NCI-H2107 treated with DMSO at 0.1 percent for 48 hours (cell line): ENCODE measurements at regions not wholly inside any gene's neighbourhood (a gene's known extent, or its start where the extent isn't known, plus 50 kb on each side); places are given as distances from the start of the nearest gene placed in this dataset.

Source experiments
- DNase-seq: peaks from one replicate; lab custom pipeline; 2025; ENCODE audit not compliant: unreplicated experiment; lab: John Stamatoyannopoulos, UW

DNA sequence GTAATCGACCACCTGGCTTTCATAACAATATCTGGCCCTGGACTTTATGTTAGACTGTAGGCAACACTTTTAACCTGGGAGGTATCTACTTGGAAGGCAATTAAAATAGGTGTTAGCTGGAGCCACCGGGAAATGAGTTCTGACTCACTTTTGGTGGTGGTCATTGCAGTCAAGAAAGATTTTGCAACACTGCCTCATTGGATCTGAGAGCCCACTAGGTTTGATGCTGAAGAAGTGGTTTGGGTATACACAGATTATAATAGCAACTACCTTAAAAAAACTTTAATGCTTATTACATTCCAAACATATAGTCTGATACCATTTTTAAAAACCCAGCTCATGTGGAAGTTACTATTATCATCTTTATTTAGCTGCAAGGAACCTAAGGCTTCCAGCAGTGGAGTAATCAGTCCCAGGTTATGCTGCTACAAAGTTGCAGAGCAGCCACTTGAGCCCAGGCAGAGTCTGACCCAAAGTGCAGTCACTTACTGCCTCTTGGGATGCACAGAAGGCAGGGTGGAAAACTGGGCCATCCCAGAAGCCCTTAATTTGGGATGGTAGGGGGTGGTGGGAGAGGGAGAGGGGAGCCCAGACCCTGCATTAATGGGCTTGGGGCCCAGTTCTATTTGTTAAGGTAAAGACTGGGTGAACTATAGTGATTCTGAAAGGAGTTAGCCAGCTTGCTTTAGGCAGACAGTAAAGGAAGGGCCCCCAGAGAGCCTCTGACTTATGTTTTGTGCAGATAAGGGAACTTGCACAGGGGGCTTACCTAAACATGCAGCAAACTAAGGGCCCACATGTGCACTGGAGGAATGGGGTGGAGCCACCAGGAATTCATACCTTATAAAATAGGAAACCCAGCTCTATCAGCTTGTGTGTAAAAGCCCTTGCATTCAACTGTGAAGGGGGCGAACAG lies 149.4 kb downstream of the SNX19 start:
- DNase-seq = no peak

DNA sequence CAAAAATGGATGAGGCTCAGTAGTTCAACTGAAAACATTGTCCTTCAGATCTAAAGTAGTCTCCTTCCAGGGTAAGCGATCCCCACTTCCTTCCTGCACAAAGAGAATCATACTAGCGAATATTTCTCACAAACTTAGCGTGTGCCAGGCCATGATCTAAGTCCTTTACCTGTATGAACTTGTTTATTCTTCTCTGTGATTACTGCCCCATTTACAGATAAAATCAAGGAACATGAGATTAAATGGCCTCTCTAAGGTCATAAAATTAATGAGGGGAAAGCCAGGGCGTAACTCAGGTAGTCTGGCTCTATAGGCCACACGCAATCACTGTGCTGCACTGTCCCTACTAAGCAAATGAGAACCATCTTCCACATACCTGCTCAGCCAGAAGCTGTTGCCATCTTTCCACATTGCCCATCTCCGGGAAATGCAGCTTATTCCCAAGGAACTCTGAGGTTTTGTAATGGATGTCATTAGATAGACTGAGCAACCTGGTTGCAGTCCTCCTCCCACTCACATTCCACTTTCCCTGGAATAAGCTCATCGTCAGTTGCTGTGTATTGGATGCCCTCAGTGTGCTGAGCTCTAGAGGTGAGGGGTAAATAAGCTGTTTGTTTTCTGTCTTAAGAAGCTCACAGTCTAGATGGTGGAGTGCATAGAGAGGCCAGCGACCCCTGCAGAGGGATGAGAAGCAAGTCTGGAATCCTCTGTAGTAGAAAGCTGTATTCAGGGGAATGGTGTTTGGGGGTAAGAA lies 146.3 kb downstream of the SNX19 start:
- no peak for DNase-seq

- no peak for DNase-seq
Measured at GRCh38 chr11:130771708-130772107, 144.6 kb downstream of the SNX19 start.

GRCh38 chr11:130772266-130773227 lies 143.7 kb downstream of the SNX19 start:
- DNase-seq = no peak

GRCh38 chr11:130773244-130773820 lies 142.9 kb downstream of the SNX19 start:
- DNase-seq = no peak

- DNase-seq = no peak
Measured at GRCh38 chr11:130774703-130775102, 141.6 kb downstream of the SNX19 start.

GRCh38 chr11:130775306-130776060 lies 140.8 kb downstream of the SNX19 start:
- no peak for DNase-seq

DNA sequence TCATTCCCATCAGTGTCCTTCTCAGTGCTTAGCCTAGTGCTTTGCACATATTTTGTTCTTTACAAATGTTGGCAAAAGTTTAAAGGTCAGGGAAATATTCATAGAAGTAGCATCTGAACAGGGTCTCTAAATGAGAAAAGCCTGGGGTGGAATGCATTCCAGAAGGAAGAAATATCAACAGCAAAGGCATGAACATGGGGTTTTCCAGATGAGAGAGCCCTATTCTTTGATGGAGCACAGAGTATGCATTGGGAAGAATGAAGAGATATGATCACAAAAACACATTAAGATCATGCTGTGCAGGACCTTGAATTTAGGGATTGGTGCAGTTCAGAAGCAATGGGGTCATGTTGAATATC lies 140.2 kb downstream of the SNX19 start:
- DNase-seq = no peak

- no peak for DNase-seq
Measured at GRCh38 chr11:130778026-130778425, 138.3 kb downstream of the SNX19 start.

DNA sequence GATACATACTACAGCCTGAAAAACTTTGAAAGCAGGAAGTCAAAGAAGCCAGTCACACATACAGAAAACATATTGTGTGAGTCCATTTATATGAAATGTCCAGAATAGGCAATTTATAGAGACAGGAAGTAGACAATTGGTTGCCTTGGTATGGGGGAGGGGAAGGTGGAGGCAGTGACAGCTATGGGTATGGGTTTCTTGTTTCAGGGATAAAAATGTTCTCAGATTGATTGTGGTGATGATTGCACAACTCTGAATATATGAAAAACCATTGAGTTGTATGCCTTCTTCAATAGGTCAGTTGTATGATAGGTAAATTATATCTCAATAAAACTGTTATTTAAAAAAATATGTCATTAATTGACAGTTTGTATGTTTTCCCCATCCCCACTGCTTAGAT lies 137.6 kb downstream of the SNX19 start:
- DNase-seq = no peak

GRCh38 chr11:130779267-130779666 lies 137.0 kb downstream of the SNX19 start:
- no peak for DNase-seq

GRCh38 chr11:130779943-130780342 lies 136.3 kb downstream of the SNX19 start:
- no peak for DNase-seq

DNA sequence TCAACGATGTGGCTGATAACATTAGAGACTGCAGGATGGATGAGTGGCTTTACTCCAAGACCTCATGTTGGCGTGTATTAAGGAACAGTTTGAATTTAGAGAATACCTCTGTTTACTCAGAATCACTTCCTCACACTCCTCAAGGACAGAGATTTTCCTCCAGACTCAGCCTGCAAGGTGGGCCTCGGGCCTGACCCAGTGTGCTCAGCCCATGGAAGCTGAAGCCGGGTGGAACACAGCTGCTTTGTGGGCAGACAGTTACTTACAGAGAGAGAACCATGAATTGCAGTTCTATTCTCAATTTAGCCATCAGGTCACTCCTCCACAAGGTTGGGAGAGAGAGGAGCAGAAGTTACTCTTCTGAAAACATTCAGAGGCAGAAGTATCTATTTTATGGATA lies 135.8 kb downstream of the SNX19 start:
- DNase-seq = no peak

DNA sequence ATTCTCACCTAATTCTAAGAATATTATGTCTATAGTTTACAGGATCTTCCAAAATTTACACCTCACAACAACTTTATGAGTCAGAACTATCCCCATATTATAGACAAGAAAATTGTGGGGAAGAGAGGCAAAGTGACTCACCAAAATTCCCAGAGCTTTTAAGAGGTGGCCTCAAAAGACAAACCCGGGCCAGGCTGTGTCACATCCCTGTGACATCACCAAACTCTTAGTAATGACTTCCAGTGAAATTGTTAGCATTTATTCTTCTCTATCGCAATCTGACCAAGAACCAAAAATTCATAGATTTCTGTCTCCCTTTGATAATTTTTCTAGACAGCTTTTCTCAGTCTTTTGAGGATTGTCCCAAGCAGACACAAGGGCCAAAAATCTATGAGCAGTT lies 134.3 kb downstream of the SNX19 start:
- no peak for DNase-seq

GRCh38 chr11:130782361-130783222 lies 133.7 kb downstream of the SNX19 start:
- DNase-seq = no peak

GRCh38 chr11:130783323-130783722 lies 133.0 kb downstream of the SNX19 start:
- no peak for DNase-seq

DNA sequence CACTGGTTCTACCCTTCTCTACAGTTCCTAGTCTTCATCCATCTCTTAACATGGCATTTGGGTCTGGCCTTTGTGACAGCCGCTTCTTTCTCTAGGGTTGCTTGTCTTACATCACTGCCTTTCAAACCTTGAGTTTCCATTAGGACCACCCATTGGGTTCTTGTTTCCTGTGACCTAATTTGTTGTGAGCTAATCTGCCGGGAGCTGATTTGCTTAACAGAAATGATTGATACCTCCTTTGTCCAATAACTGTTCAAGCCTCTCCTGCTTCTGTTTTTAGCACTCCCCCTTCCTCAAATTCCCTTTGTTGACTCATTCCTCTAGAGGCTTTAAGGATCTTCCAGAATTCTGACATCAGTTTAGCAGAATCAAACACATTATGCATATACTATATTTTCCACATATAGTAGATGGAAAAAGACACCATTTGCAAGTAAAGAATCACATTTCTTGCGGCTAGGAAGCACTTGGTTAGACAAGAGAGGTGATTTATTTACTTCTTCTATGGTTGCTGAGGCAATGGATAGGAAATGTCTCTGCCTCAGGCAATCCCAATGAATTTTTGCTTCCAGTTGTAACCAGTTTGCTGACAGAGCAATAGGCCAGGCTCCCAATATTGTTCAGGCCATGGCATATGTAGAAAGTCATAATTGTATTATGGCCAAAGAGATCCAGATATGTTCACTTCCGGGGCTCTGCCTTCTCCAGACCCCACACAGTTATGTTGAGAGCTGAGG lies 130.7 kb downstream of the SNX19 start:
- DNase-seq = no peak

DNA sequence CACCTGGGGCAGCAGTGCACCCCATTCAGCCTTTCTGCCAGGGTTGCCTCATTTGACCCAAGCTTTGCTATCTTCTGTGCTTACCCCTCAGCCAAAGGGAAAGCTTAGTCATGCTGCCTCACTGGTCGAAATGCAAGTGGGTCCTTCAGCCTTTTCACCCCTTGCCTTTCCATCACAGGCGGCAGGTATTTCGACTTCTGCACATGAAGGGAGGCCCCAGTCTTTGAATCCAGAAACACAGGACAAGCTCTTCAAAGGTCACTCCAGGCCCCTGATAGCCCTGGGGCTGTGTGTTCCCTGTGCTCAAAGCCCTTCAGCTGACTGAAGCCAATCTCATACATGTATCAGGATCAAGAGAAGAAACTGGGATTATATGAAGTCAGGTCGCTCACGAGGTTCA lies 129.7 kb downstream of the SNX19 start:
- DNase-seq = no peak
